ENCODE measurements at regions not wholly inside any gene's neighbourhood (a gene's known extent, or its start where the extent isn't known, plus 50 kb on each side); places are given as distances from the start of the nearest gene placed in this dataset.

DNA sequence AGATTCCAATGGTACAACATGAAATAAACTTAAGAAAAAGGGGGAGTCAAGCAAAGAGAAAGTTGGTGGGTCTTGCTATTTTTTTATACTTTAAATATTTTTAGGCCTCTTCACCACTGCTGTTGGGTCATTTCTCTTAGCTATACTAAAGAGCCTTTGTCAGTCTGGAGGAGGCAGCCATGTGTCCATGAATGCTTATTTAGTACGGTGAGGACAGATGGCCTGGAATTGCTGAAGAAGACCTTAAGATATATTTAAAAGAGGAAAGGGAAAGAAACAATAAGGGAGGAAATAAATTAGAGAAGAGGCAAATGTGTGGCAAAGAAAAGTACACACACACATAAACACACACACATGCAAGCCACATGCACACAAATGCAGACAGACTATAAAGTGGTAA, 560.5 kb upstream of the MEF2C start:
- DNase-seq (ENCODE audit: low read depth in 4 of 4, low spot score in 3 of 4), result no peak

DNA sequence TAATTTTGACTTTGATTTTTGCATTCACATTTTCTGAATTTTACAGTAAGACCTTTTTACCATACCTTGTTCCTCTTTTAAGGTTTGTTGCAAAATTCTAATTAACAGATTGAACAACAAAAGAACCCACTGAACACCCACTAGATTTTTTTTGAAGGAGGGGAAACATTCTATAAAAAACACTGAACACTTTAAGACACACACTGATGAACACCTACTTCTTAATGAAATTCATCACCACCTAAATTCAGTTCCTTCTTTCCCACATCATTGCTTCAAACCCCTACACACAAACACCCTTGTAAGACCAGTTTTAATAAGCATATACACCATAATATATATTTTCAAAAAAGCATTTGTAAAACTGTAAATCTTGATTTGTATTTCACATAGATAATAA, 559.0 kb upstream of the MEF2C start:
- no peak for DNase-seq (ENCODE audit: low read depth in 4 of 4, low spot score in 3 of 4)

DNA sequence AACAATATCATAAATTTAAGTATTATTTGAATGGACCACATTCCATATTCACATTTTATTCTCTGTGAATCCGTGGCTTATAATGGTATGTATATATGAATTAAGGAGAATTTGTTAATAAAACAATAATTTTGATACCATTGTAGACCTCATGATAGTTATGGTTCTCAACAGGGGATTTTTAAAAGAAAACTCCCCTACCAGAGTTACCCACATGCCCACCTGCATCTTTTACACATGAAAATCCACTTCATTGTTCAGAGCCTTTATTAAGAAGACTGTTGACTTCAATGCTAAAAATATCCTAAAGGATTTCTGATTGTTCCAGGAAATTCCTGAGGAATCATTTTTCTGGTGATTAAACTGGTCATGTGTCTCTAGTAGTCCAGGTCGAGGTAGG, 557.7 kb upstream of the MEF2C start:
- DNase-seq (ENCODE audit: low read depth in 4 of 4, low spot score in 3 of 4), result no peak

DNA sequence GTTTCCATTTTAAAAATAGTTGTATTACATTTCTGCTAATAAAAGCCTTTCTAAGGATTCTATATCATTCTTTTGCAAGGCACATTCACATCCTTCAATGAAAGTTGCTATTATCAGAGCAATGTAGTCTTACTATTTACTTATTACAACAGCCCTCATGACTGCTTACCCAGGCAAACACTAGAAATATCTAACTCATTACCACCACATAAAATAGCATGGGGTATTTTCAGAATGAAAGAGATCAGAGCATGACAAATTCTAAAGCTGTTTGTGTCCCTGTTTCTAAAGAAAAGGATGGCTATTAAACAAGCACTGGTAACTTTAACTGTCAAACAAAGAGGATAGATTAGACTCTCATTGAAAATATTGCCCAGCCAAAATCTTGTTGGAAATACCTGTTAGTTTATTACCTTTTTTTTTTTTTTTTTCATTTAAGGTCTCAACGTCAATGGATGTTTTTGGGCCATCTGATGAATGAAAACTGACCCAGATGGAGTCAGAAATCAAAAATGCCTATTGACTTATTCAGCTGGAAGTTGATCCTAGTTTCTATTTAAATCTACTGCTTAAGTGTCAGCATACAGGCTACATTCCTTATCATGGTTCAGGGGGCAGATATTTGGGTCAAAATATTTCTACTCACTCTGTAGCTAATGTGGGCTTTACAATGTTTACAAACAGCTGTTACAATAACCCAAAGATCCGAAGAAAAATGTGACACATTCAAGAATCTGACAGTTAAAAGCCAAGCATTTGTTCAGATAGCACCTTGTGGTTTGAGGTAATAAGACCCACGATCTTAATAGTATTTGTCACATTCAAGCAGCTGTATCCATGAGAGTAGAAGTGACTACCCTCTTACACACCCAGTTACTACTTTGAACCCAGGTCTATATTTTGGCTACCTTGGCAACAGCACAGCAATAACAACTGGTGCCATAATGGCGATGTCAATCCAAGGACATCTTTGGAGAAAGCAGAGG, 554.8 kb upstream of the MEF2C start:
- DNase-seq (ENCODE audit: low read depth in 4 of 4, low spot score in 3 of 4), result no peak

DNA sequence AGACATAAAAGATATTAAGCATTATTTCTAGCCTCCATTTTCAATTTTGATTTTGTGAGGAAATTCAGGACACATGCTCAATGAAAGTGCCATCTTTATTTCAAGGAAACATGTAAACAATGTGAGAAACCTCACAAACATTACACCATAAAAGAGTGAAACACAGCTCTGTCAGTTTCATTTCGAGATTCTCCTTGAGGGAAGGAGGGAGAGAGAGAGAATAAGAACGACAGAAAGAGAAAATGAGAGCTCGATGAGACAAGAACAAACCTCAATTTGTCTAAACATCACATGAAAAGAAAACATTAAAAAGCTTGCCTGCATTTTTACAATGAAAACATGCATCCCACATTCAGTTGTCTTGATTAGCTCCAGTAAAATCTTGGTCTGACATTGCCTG, 553.5 kb upstream of the MEF2C start:
- no peak for DNase-seq (ENCODE audit: low read depth in 4 of 4, low spot score in 3 of 4)

DNA sequence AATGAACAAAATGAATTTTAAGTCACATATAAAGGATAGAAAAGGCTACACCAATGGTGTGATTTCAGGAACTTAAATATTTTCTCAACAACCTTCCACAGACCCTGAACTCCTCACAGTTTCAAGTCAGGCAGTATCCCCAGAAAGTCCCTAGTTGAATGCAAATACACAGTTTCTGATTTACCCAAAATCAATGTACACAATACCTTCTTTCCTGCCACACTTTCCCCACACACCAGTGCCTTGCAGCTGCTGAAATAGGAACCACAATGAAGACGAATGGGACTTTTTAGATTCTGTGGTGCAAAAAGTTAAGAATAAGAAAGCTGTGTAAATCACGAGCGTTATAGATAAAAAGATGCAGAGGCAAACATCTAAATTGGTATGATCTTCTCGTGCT, 552.4 kb upstream of the MEF2C start:
- DNase-seq (ENCODE audit: low read depth in 4 of 4, low spot score in 3 of 4), result no peak

DNA sequence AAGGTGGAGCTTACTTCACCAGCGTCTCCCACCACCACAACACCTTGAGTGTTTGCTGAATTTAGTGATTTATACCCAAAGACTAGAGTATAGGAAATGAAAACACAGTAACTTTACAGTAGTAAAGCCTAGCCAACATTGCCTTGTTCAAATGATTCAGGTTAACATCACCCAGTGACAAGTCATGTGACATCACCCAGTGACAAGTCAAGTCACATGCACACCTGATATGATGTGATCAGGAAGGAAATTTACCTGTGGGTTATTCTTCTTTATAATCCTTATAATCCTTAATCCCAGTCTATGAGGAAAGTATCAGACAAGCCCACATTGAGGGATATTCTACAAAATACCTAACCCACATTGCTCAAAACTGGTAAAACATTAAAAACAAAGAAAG, 545.6 kb upstream of the MEF2C start:
- DNase-seq (ENCODE audit: low read depth in 4 of 4, low spot score in 3 of 4), result no peak

DNA sequence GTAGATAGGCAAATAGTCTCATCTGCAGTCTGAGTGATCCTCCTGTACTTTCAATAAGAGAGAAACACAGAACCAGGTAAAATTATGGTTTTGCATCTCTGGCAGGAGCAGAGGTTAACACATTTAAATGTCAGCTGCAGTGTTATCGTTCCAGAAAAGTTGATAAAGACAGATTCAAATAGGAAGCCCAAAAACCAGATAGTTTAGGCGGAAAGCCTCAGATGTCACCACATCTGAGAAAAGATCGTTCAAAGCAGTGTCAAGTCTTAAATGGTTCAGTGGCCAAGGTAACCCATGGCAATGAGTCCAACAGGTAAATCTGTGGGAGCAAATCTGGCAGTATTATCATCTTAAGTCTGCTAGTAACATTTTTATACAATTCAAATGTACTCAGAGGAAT, 542.1 kb upstream of the MEF2C start:
- no peak for DNase-seq (ENCODE audit: low read depth in 4 of 4, low spot score in 3 of 4)

DNA sequence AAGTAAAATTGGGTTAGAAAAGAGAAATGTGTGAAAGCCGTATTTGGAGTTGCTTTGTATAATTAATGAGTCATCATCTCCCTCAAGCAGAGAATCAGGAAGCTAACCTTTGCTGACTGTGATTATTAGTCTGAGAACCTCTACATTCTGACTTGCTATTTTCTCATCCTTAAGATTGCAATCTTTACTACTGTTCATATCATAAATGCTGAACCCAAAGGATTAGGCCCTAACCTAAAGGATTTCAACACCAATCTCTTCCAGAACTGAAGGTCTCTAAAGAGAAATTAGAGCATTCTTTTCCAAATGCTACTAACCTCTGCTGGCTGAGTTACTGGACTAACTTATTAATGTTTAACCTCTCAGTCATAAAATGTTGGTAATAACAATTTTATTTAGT, 538.1 kb upstream of the MEF2C start:
- no peak for DNase-seq (ENCODE audit: low read depth in 4 of 4, low spot score in 3 of 4)

DNA sequence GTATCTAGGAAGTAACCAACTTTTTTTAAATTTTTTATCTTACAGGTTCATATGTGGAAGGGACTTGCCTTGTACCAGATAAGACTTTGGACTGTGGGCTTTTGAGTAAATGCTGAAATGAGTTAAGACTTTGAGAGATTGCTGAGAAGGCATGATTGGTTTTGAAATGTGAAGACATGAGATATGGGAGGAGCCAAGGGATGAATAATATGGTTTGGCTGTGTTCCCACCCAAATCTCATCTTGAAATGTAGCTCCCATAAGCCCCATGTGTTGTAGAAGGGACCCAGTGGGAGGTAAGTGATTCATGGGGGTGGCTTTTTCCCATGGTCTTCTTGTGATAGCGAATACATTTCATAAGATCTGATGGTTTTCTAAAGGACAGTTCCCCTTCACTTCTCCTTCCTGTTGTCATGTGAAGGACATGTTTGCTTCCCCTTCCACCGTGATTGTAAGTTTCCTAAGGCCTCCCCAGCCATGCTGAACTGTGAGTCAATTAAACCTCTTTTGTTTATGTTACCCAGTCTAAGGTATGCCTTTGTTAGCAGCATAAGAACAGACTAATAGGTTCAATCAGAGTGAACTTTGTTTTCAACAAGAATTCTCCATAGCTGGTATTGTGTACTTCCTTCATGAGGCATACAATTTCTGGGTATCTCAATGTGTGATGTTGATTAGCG, 535.6 kb upstream of the MEF2C start:
- no peak for DNase-seq (ENCODE audit: low read depth in 4 of 4, low spot score in 3 of 4)

DNA sequence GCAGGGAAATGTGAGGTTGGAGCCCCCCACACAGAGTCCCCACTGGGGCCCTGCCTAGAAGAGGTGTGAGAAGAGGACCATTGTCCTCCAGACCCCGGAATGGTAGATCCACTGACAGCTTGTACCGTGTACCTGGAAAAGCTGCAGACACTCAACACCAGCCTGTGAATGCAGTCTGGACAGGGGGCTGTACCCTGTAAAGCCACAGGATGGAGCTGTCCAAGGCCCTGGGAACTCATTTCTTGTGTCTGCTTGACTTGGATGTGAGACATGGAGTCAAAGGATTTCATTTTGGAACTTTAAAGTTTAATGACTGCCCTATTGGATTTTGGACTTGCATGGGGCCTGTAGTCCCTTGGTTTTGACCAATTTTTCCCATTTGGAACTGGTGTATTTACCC, 535.0 kb upstream of the MEF2C start:
- no peak for DNase-seq (ENCODE audit: low read depth in 4 of 4, low spot score in 3 of 4)

DNA sequence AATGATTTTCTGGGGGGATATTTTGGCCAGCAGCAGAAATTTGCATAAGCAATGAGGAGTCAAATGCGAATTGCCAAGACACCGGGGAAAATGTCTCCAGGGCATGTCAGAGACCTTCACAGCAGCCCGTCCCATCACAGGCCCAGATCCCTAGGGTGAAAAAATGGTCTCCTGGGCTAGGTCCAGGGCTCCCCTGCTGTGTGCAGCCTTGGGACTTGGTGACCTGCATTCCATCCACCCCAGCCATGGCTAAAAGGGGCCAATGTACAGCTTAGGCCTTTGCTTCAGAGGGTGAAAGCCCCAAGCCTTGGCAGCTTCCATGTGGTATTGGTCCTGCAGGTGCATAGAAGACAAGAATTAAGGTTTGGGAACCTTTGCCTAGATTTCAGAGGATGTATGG, 534.5 kb upstream of the MEF2C start:
- DNase-seq (ENCODE audit: low read depth in 4 of 4, low spot score in 3 of 4), result no peak

DNA sequence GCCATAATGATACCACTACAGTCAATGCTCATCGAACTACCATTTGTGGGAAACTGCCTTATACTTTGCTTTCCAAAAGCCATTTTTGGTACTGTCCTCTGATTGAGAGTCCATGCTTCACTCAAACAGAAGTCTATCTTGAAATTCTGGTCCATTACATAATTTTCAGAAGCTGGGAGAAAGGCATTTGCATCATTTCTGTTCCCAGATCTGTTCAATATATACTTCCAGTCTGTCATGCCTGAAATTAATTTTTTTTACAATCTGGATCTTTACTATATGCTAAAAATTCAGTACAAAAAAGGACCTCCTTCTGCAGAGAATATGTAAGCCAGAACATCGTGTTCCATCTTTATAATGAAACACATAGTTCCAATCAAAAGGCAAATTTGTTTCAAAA, 528.9 kb upstream of the MEF2C start:
- no peak for DNase-seq (ENCODE audit: low read depth in 4 of 4, low spot score in 3 of 4)

DNA sequence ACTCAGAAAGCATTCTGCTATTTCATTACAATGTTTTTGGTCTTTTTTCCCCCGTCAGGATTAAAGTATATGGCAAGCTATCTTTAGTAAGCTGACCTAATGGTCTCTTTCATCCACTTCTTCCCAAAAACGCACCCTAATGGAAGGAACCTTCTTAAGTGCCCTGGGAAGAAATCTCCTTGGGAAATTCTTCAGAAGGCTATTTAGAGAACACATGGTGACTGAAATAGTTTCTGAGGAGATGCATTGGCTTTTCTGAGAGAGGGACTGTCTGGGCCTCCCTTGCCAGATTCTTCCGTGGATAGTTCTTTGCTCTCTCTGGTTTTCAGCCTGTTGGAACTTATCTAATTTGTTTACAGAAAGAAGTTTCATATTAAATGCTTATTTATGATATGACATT, 524.1 kb upstream of the MEF2C start:
- DNase-seq (ENCODE audit: low read depth in 4 of 4, low spot score in 3 of 4), result no peak

DNA sequence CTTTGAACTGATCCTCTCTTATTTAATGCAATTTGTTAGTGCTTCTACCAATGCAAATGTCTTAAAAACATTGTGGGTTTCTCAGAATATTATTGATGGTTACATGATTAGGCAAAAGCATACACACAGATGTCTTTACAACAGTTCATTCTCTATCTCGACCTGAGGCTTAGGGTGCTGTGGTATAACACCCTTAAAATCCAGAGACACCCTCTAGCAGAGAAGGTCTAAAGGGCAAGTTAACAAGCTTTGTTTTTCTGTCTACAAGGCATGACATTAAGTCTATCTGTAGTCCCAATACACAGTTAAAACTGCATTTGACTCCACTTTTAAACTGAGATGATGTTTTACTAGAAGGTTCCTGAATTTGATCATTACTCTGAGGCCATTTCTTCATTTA, 518.7 kb upstream of the MEF2C start:
- DNase-seq (ENCODE audit: low read depth in 4 of 4, low spot score in 3 of 4), result no peak

DNA sequence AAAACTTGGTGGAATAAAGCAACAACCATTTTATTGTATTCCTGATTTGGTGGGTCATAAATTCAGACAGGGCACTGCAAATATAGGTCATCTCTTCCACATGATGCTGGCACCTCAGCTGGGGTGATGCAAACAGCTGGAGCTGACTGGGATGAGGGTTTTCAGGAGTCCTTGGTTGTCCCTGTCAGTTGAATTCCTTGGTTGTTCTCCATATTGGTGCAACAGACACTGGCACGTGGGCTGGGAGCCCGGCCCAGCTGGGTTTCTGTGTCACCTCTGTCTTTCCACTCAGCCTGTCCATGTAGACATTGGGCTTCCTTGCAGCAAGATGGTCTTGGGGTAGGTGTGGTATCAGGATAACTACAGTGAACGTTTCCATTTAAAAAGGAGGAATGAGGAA, 518.0 kb upstream of the MEF2C start:
- DNase-seq (ENCODE audit: low read depth in 4 of 4, low spot score in 3 of 4), result no peak

DNA sequence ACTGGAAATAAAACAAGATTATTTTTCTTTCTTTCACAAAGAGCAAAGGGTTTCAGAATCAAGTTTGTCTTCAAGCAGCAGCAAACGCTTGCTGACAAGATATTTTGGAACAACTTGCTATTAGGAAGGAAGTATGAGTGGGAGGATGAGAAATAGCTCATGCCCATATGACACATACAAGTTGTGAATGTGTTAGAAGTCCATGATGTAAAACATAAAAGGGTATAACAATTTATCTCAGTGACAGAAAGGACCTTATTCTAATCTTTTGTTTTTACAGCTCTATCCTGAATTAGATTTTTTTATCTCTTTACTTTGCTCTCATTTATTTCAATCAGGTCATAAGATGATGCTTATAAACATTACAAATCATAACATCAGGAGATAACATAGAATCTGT, 516.6 kb upstream of the MEF2C start:
- DNase-seq (ENCODE audit: low read depth in 4 of 4, low spot score in 3 of 4), result no peak

DNA sequence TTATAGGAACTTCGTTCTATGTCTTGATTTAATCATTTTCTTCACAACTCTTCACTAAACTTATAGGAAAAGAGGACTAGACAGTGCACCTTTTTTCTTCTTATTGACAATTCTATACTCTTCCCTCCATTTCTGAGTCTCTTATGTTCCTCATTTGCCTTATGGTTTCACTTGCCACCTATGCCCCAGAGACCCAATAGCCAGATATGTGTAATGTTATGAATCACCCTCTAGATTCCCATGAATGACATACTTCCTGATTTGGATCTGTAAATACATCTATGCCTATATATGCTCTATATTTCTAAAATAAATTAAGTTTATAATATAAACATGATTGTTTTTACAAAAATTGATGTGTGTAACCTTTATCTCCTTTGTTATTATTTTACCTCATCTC, 514.1 kb upstream of the MEF2C start:
- no peak for DNase-seq (ENCODE audit: low read depth in 4 of 4, low spot score in 3 of 4)

DNA sequence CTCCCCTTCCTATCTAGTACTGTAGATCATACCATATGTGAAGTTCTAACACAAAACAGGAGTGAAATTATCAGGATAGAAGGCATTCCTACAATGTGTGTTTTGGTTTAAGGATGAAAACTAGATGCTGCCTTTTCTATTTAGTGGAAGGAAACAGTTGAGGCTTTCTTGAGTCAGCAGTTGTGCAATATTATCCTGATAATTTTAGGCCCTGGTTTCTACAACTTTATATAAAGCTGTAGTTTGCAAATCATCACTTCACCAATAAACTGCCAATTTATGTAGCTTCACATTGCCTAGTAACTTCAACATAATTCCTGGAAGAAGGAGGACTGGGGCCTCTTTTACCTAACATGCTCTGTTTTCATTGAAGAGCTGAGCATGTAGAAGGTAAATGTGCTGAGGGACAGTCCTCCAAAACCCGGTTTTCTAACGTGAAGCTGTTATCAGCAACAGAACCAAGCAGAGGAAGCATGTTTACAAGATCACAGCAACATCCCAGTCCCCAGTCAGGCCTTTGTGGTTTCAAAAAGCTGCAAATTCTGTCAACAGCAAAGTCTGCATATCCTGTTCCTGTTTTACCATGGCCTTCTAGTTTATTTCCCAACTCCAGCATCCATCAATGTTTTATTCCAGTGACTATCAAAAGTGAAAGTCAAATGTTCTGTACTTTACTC, 513.4 kb upstream of the MEF2C start:
- DNase-seq (ENCODE audit: low read depth in 4 of 4, low spot score in 3 of 4), result no peak

DNA sequence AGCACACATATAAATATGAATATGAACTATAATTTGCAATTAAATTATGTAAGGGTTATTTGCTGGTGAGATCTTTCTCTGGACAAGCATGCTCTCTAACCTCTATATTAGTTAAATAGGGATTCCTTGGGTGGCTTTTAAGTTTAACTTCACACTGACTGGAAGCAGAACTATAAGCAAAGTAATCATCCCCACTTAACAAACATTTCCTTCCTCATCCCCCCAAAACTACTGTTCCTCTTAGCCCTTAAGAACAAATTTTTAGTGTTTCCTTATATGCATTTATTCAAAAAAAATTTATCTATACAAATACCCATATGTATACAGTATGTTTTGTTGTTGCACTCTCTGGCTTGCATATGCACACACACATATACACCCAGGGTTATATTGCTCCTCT, 512.1 kb upstream of the MEF2C start:
- DNase-seq (ENCODE audit: low read depth in 4 of 4, low spot score in 3 of 4), result no peak

DNA sequence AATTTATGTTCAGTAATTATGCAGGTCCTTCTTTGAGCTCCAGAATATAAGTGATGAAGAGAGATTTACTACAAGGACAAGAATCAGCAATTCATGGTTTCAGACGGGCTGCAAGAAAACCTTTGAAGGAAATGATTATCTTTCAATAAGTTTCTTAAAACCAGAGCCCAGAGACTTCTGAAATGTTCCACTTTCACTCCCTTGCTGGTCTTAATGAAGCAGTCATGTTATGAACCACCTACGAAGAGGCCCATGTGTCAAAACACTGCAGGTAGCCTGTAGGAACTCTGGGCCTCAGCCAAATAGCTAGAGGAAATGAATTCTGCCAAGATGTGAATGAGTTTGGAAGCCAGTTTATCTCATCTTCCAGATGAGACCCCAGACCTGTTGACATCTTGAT, 505.9 kb upstream of the MEF2C start:
- no peak for DNase-seq (ENCODE audit: low read depth in 4 of 4, low spot score in 3 of 4)

DNA sequence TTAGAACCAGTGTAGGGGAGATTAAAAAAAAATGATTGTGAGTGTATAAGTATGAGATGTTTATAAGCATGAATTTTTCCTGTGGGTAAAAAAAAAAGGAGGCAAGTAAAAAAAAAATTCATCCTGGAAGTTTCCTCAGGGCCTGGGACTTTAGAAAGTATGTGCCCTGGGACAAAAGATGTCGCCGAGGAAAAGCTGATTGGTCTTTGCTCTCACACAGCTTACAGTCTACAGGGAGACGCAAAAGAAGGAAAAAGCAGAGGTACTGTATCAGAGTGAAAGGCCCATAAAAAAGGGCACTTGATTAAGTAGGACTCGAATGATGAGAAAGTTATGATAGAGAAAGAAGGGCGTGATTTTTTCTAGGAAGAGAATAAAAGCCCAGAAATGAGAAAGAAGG, 501.4 kb upstream of the MEF2C start:
- DNase-seq (ENCODE audit: low read depth in 4 of 4, low spot score in 3 of 4), result no peak
